Suprapubic skin (tissue), 4 donors: ENCODE measurements at regions not wholly inside any gene's neighbourhood (a gene's known extent, or its start where the extent isn't known, plus 50 kb on each side); places are given as distances from the start of the nearest gene placed in this dataset.

Experiments
- DNase-seq, 2 donors: peaks; one replicate each; pipeline ENCODE4 v3.0.0-alpha.2; 2019; ENCODE audit warnings: low spot score in 2 of 2
- H3K27ac ChIP-seq: fragments of 200-600 bp; sonication (generic); one replicate; pipeline ENCODE4 v1.5.1; 2019
- H3K27me3 ChIP-seq: fragments of 200-600 bp; sonication (generic); one replicate; pipeline ENCODE4 v1.5.1; 2019
- H3K36me3 ChIP-seq: fragments of 200-600 bp; sonication (generic); one replicate; pipeline ENCODE4 v1.5.1; 2019
- H3K4me1 ChIP-seq: fragments of 200-600 bp; sonication (generic); one replicate; pipeline ENCODE4 v1.5.1; 2019
- H3K4me3 ChIP-seq: fragments of 200-600 bp; sonication (generic); one replicate; pipeline ENCODE4 v1.5.1; 2019; ENCODE audit warnings: mild to moderate bottlenecking
- H3K9me3 ChIP-seq: fragments of 200-600 bp; sonication (generic); one replicate; pipeline ENCODE4 v1.5.1; 2019
- CTCF ChIP-seq, 2 donors: fragments of 200-600 bp in 1 of 2; fragments of 450-650 bp in 1 of 2; sonication (generic) in 1 of 2; IDR thresholded peaks; one replicate each; pipeline ENCODE4 v1.5.1; 2016 to 2019; ENCODE audit warnings: antibody characterized with exemption in 2 of 2, mild to moderate bottlenecking in 1 of 2, moderate library complexity in 1 of 2
- EP300 ChIP-seq: sonication (generic); formaldehyde crosslinking; IDR thresholded peaks from one replicate; pipeline ENCODE4 v1.6.1; 2017; ENCODE audit warnings: antibody characterized with exemption
- POLR2A ChIP-seq, 2 donors: fragments of 450-650 bp; IDR thresholded peaks; one replicate each; pipeline ENCODE4 v1.6.1; 2017; ENCODE audit warnings: antibody characterized with exemption in 2 of 2, mild to moderate bottlenecking in 2 of 2, moderate library complexity in 2 of 2
- POLR2AphosphoS5 ChIP-seq, 3 donors: sonication (generic); formaldehyde crosslinking; IDR thresholded peaks; one replicate each; pipeline ENCODE4 v1.6.1; 2017; ENCODE audit warnings: antibody characterized with exemption in 3 of 3
- WGBS: methylation state at CpG from one replicate; pipeline ENCODE4 v1.1.5; 2018; 5-methylcytosine and 5-hydroxymethylcytosine counted together

- no peak overlapping the region for H3K27ac ChIP-seq
- H3K27me3 ChIP-seq = no peaks in the 10 kb centered on the region
- no peak for TF ChIP-seq POLR2AphosphoS5 (IDR thresholded peaks at IDR 0.05)
- TF ChIP-seq EP300 = no peak
- TF ChIP-seq CTCF (IDR thresholded peaks at IDR 0.05) = no peak
- no peak for TF ChIP-seq POLR2A (IDR thresholded peaks at IDR 0.05)
- H3K36me3 ChIP-seq = no peaks in the 10 kb centered on the region
- peaks cover 7% of the 10 kb centered on the region for H3K9me3 ChIP-seq
- no peak for DNase-seq
- no peak overlapping the region for H3K4me3 ChIP-seq
- no peaks in the 10 kb centered on the region for H3K4me1 ChIP-seq
Measured at GRCh38 chr13:58093394-58093793, 461.9 kb downstream of the PCDH17 start.

GRCh38 chr13:58097831-58098230, 466.3 kb downstream of the PCDH17 start:
- H3K27ac ChIP-seq = no peak overlapping the region
- no peaks in the 10 kb centered on the region for H3K4me1 ChIP-seq
- no peak overlapping the region for H3K4me3 ChIP-seq
- TF ChIP-seq EP300 (no peak), POLR2AphosphoS5 (IDR thresholded peaks at IDR 0.05) (no peak), CTCF (IDR thresholded peaks at IDR 0.05) (no peak), POLR2A (IDR thresholded peaks at IDR 0.05) (no peak)
- DNase-seq = no peak
- no peaks in the 10 kb centered on the region for H3K36me3 ChIP-seq
- peaks cover 7% of the 10 kb centered on the region for H3K9me3 ChIP-seq
- H3K27me3 ChIP-seq = no peaks in the 10 kb centered on the region
- WGBS = 39% methylated on average over 1 of the region's 1 CpG

GRCh38 chr13:58119351-58119750, 487.8 kb downstream of the PCDH17 start:
- Histone ChIP-seq H3K36me3 (no peaks in the 10 kb centered on the region), H3K27ac (no peak overlapping the region), H3K4me3 (no peak overlapping the region), H3K9me3 (no peaks in the 10 kb centered on the region), H3K27me3 (no peaks in the 10 kb centered on the region), H3K4me1 (no peaks in the 10 kb centered on the region)
- no peak for TF ChIP-seq EP300
- no peak for TF ChIP-seq CTCF (IDR thresholded peaks at IDR 0.05)
- TF ChIP-seq POLR2AphosphoS5 (IDR thresholded peaks at IDR 0.05) = no peak
- TF ChIP-seq POLR2A (IDR thresholded peaks at IDR 0.05) = no peak
- no peak for DNase-seq
- 47% methylated on average over 1 of the region's 1 CpG for WGBS

GRCh38 chr13:58119804-58120203, 488.3 kb downstream of the PCDH17 start:
- Histone ChIP-seq H3K9me3 (no peaks in the 10 kb centered on the region), H3K36me3 (no peaks in the 10 kb centered on the region), H3K27me3 (no peaks in the 10 kb centered on the region), H3K27ac (no peak overlapping the region), H3K4me1 (no peaks in the 10 kb centered on the region), H3K4me3 (no peak overlapping the region)
- TF ChIP-seq CTCF (IDR thresholded peaks at IDR 0.05) (no peak), POLR2AphosphoS5 (IDR thresholded peaks at IDR 0.05) (no peak), EP300 (no peak)
- no peak for DNase-seq
- WGBS = 83% methylated on average over 2 of the region's 2 CpGs

GRCh38 chr13:58126496-58126895, 495.0 kb downstream of the PCDH17 start:
- no peak for DNase-seq
- Histone ChIP-seq H3K27ac (no peak overlapping the region), H3K9me3 (peaks cover 7% of the 10 kb centered on the region), H3K27me3 (no peaks in the 10 kb centered on the region), H3K4me3 (no peak overlapping the region), H3K4me1 (no peaks in the 10 kb centered on the region), H3K36me3 (no peaks in the 10 kb centered on the region)
- TF ChIP-seq EP300 = no peak
- no peak for TF ChIP-seq POLR2A (IDR thresholded peaks at IDR 0.05)
- no peak for TF ChIP-seq CTCF (IDR thresholded peaks at IDR 0.05)
- TF ChIP-seq POLR2AphosphoS5 (IDR thresholded peaks at IDR 0.05) = no peak
- WGBS = 80% methylated on average over 2 of the region's 2 CpGs
